Naive thymus-derived CD8-positive, alpha-beta T cell (primary cell): ENCODE measurements at regions not wholly inside any gene's neighbourhood (a gene's known extent, or its start where the extent isn't known, plus 50 kb on each side); places are given as distances from the start of the nearest gene placed in this dataset.

Experiments used
- ATAC-seq, 2 donors: fragments of 150-1000 bp; cut with Tn5 transposase in 1 of 2; sonication (Bioruptor Pico), chemical (Tn5 transposase) in 1 of 2; 1 replicate in 1 of 2; 2 replicates in 1 of 2; pipeline ENCODE4 v1.10.0; 2021; ENCODE audit warnings: mild to moderate bottlenecking in 2 of 2, moderate library complexity in 2 of 2
- POLR2A ChIA-PET: fragments of 350-600 bp; sonication (Branson Sonifier 250); formaldehyde crosslinking; loops from one replicate; lab custom pipeline; 2021; ENCODE audit warnings: antibody characterized with exemption; lab: Charles Lee
- DNase-seq, 10 donors: peaks; one replicate each; pipeline versions ENCODE4 v3.0.0 to v3.0.0-alpha.2; 2020 to 2022
- H3K27ac Mint-ChIP-seq, 10 donors: one replicate each; pipeline ENCODE4 v1.8.0; 2020 to 2022; ENCODE audit warnings: mild to moderate bottlenecking in 10 of 10, mixed read lengths in 10 of 10, moderate library complexity in 4 of 10, inconsistent platforms in 1 of 10
- H3K27me3 Mint-ChIP-seq, 5 donors: one replicate each; pipeline ENCODE4 v1.8.0; 2021 to 2022; ENCODE audit warnings: mixed read lengths in 5 of 5
- H3K36me3 Mint-ChIP-seq, 3 donors: one replicate each; pipeline ENCODE4 v1.8.0; 2020 to 2022; ENCODE audit warnings: mixed read lengths in 3 of 3, mild to moderate bottlenecking in 2 of 3, inconsistent platforms in 1 of 3
- H3K4me1 Mint-ChIP-seq, 4 donors: one replicate each; pipeline ENCODE4 v1.8.0; 2021 to 2022; ENCODE audit warnings: mixed read lengths in 4 of 4
- H3K4me3 Mint-ChIP-seq, 10 donors: one replicate each; pipeline ENCODE4 v1.8.0; 2020 to 2022; ENCODE audit warnings: mild to moderate bottlenecking in 10 of 10, mixed read lengths in 10 of 10, moderate library complexity in 6 of 10, inconsistent platforms in 1 of 10
- H3K9me3 Mint-ChIP-seq, 9 donors: one replicate each; pipeline ENCODE4 v1.8.0; 2020 to 2022; ENCODE audit warnings: mixed read lengths in 9 of 9, mild to moderate bottlenecking in 3 of 9, inconsistent platforms in 1 of 9, moderate library complexity in 1 of 9

DNA sequence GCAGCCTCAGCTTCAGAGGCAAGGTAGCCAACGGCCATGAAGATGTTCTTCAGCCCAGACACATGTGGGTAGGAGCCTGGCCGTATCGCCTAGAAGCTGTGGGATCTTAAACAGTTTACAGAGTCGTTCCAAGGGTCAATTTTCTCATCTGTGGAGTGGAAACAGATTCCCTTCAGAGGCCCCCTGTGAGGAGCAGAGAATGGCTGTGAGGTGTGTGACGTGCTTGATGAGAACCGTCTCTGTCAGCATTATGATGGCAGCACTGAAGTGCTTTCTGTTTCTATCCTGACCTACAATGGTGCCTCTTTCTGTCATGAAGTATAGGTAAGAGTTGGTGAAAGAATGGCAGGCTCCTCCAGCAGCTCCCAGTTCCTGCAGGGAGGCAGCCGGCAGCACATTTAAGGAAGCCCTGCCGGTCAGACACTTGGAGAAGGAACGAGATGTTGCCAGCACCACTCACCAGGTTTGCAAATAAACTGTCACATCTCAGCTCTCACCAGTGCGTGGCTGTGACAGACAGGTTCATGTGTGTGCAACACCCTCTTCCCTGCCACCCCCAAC is 277.3 kb downstream of the FOXO1 start:
- no peaks in the 10 kb centered on the region for H3K36me3 Mint-ChIP-seq
- H3K9me3 Mint-ChIP-seq, result peaks cover 0 to 8% (median 0%) of the 10 kb centered on the region in 9 donors
- POLR2A ChIA-PET, result interaction anchor here (0.6 to 3.4 kb wide), 14 partner anchors 42 to 706 kb away, joined by 3 to 22 read pairs (median 4); partner anchors contain the start of gene FOXO1
- H3K27ac Mint-ChIP-seq, result peak overlapping the region; percentile 96 to 100 (median 99)
- ATAC-seq (peak; percentile 71 to 77), DNase-seq (peak; percentile 14 to 74 (median 56))
- H3K27me3 Mint-ChIP-seq, result no peaks in the 10 kb centered on the region
- H3K4me1 Mint-ChIP-seq, result peaks cover 42 to 72% (median 59%) of the 10 kb centered on the region in 4 donors
- peak overlapping the region; percentile 84 to 95 (median 88) for H3K4me3 Mint-ChIP-seq

DNA sequence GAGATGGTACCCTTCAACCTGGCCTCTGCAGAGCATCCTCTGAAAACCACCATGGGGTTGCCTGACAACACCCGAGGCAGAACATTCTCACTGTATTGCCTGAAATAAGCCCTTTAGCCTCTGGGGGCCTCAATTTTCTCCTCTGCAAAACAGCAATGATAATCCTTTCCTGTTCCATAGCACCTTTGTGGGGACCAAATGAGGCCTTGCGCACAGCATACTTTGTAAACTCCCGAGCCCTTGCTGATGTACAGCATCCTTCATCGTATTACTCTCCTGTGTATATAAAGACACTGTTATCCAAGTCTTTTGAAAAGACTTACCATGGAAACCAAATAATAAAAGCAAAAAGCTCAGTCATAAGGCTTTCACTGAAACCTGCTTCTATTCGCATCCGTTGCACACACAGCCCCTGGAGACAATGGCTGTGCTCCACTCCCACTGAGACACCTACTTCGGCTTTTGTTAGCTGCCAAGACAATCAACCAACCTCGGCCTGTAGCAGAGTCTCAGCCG is 276.0 kb downstream of the FOXO1 start:
- DNase-seq (peak in 2 of 10 donors; percentile 17 to 22), ATAC-seq (no peak)
- POLR2A ChIA-PET, result no interaction called here
- Mint-ChIP-seq H3K9me3 (peaks cover 0 to 8% (median 0%) of the 10 kb centered on the region in 9 donors), H3K36me3 (no peaks in the 10 kb centered on the region), H3K4me1 (peaks cover 32 to 66% (median 48%) of the 10 kb centered on the region in 4 donors), H3K27me3 (no peaks in the 10 kb centered on the region), H3K4me3 (peak overlapping the region; percentile 31 to 65 (median 58)), H3K27ac (peak overlapping the region; percentile 41 to 98 (median 89))

DNA sequence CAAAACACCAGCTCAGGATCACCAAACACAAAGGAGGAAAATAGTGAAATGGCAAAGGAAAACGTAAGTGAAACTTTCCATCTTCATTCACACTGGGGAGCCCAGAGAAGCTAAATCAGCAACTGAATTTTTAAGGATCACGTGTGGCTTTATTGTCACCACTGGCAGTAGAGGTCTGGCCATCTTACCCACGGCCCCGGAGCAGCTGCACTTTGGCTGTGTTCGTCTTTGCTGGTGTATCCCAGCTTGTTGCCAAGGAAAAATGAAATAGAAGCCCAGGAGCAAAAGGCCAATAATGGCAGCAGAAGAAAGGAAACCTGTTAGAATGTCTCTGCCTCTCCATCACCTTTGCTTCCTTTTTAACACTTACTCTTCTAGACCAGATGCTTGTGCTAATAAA is 274.7 kb downstream of the FOXO1 start:
- H3K27me3 Mint-ChIP-seq, result no peaks in the 10 kb centered on the region
- H3K4me1 Mint-ChIP-seq, result peaks cover 27 to 56% (median 39%) of the 10 kb centered on the region in 4 donors
- H3K9me3 Mint-ChIP-seq, result peaks cover 0 to 8% (median 0%) of the 10 kb centered on the region in 9 donors
- DNase-seq (no peak), ATAC-seq (no peak)
- H3K36me3 Mint-ChIP-seq, result no peaks in the 10 kb centered on the region
- H3K4me3 Mint-ChIP-seq, result no peak overlapping the region
- peak overlapping the region in 4 of 10 donors; percentile 11 to 56 (median 45) for H3K27ac Mint-ChIP-seq
- POLR2A ChIA-PET, result interaction anchor here (0.6 kb wide), 1 partner anchor 273 kb away, joined by 5 read pairs; no protein-coding TSS in a partner anchor

DNA sequence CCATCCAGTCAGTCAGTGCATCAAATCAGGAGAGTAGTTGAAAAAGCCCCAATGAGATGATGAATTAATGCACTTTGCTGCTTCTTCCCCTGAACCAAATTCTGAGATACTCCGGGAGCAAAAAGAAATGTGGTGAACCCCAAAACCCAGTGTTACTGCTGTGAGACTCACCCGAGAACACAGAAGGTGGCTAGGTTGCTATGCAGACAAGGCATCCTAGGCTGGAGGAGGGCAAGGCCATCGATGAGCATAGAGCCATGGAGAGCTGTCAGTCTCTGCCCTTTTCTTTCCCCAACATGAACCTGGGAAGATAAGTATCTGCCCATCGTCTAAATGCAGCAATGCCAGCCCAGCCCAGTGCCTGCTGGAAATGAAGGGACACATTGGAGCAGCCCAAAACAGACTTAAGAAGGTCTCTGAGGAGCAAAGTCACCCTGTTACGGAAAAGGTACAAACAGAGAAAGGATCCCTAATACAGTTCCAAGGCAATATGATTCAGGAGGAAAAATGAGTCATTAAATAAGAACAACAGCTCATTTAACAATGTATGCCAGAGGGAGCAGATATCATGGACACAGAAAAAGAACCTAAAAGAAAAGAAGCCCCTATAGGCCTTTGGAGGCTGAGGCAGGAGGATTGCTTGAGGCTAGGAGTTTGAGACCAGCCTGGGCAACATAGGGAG is 272.0 kb downstream of the FOXO1 start:
- no peaks in the 10 kb centered on the region for H3K36me3 Mint-ChIP-seq
- no peak overlapping the region for H3K4me3 Mint-ChIP-seq
- H3K27ac Mint-ChIP-seq, result peak overlapping the region in 4 of 10 donors; percentile 3 to 77 (median 46)
- ATAC-seq (no peak), DNase-seq (no peak)
- H3K27me3 Mint-ChIP-seq, result no peaks in the 10 kb centered on the region
- peaks cover 11 to 33% (median 19%) of the 10 kb centered on the region in 4 donors for H3K4me1 Mint-ChIP-seq
- POLR2A ChIA-PET, result no interaction called here
- H3K9me3 Mint-ChIP-seq, result peaks cover 0 to 4% (median 0%) of the 10 kb centered on the region in 9 donors

DNA sequence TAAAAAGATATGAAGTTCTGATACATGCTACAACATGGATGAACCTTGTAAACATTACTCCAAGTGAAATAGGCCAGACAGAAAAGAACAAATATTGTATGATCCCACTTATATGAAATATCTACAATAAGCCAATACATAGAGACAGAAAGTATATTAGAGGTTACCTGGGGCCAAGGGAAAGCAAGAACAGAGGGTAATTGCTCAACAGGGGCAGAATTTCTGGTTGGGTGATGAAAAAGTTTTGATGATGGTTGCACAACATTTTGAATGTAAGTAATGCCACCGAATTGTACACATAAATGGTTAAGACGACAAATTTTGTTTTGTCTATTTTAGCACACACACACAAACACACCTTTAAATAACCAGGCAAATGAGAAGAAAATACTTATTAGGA is 268.4 kb downstream of the FOXO1 start:
- H3K36me3 Mint-ChIP-seq, result no peaks in the 10 kb centered on the region
- DNase-seq (no peak), ATAC-seq (no peak)
- H3K27me3 Mint-ChIP-seq, result no peaks in the 10 kb centered on the region
- H3K9me3 Mint-ChIP-seq, result peaks cover 0 to 4% (median 0%) of the 10 kb centered on the region in 9 donors
- H3K4me3 Mint-ChIP-seq, result no peak overlapping the region
- H3K4me1 Mint-ChIP-seq, result peaks cover 4 to 30% (median 24%) of the 10 kb centered on the region in 4 donors
- POLR2A ChIA-PET, result no interaction called here
- H3K27ac Mint-ChIP-seq, result no peak overlapping the region

DNA sequence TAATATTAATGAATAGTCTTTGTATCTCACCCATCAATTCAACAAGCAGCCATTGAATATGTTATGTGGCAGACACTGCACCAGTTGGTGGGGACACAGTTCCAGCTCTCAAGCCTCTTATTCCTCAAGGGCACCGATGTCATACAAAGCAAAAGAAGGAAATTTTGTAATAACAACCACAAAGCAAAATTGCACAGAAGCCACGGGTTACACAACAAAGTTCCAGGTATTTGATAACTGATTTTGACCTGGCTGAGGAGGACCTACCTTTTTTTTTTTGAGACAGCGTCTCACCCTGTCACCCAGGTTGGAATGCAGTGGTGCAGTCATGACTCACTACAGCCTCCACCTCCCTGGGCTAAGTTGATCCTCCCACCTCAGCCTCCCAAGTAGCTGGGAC is 266.7 kb downstream of the FOXO1 start:
- Mint-ChIP-seq H3K4me3 (no peak overlapping the region), H3K9me3 (peaks cover 0 to 4% (median 0%) of the 10 kb centered on the region in 9 donors), H3K36me3 (no peaks in the 10 kb centered on the region), H3K27me3 (no peaks in the 10 kb centered on the region), H3K27ac (peak overlapping the region in 1 of 10 donors; percentile 59), H3K4me1 (peaks cover 4 to 39% (median 28%) of the 10 kb centered on the region in 4 donors)
- no peak for DNase-seq
- no peak for ATAC-seq
- POLR2A ChIA-PET, result no interaction called here

DNA sequence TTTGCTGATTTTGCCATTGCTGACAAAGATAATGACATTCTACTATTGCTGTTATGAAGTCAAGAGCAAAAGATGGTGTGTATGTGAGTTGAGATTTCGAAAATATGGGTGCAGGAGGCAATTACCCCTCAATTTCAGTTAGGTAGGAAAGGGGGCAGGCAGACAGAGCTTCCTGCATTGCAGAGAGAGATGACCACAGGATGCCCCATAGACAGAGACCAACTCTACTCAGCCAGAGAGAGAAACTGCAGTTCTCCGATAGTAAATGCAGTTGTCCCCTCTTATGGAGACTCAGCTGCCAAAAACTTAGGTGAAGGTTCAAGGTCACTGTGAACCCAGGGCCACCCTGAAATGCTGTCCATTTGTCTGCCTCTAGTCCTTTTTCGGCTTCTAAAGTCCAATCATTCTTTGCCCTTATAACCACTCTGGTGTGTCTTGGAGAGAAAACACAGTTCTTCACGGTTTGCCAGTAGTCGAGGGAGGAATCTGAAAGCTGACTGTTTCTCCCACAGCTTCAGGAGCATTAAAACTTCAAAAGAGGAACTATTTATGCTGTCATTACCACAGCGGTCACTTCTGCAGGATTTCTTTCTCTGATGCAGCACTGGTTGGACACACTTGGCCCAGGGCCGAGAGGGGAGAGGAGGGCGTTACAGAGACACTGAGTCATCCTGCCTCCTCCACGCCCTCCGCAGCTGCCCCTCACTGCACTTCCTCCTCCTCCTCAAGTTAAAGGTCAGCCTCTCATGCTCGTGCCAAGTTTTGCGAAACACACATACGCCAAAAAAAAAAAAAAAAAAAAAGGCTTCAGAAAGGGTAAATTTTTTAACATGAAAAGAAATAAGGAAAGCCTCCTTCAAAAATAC is 264.3 kb downstream of the FOXO1 start:
- ATAC-seq, result peak in 1 of 2 donors; percentile 67
- Mint-ChIP-seq H3K27me3 (no peaks in the 10 kb centered on the region), H3K4me1 (peaks cover 1 to 43% (median 33%) of the 10 kb centered on the region in 4 donors), H3K27ac (peak overlapping the region in 5 of 10 donors; percentile 9 to 54 (median 37)), H3K9me3 (peaks cover 0 to 2% (median 0%) of the 10 kb centered on the region in 9 donors), H3K4me3 (peak overlapping the region; percentile 30 to 71 (median 56)), H3K36me3 (no peaks in the 10 kb centered on the region)
- DNase-seq, result peak in 2 of 10 donors; percentile 40 to 68
- POLR2A ChIA-PET, result no interaction called here

DNA sequence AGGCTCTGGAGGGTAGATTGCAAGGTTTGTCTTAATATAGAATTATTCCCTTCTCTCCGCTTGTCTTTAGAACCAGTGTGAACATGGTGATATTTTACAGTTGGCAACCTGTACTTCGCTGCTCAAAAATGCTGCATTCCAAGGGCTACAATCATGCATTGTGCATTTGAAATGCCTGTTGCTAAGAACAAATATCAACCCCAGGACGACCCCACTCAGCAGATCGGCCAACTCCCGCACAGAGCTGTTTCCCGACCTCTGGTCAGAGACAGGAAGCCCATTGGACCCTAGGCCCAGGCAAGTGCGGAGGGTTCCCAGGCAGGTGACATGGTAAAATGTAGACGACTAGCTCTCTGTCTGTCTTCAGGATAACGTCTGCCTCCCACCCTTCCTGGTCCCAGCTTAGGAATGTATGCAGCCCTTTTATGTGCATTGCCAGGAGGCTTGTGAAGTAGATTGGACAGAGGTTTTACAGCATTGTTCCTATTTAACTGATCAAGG is 263.5 kb downstream of the FOXO1 start:
- peak overlapping the region in 6 of 10 donors; percentile 9 to 63 (median 50) for H3K4me3 Mint-ChIP-seq
- no peaks in the 10 kb centered on the region for H3K36me3 Mint-ChIP-seq
- POLR2A ChIA-PET, result no interaction called here
- H3K27ac Mint-ChIP-seq, result peak overlapping the region in 5 of 10 donors; percentile 9 to 54 (median 31)
- H3K4me1 Mint-ChIP-seq, result peaks cover 1 to 41% (median 33%) of the 10 kb centered on the region in 4 donors
- H3K27me3 Mint-ChIP-seq, result no peaks in the 10 kb centered on the region
- ATAC-seq, result no peak
- DNase-seq, result no peak
- peaks cover 0 to 2% (median 0%) of the 10 kb centered on the region in 9 donors for H3K9me3 Mint-ChIP-seq

DNA sequence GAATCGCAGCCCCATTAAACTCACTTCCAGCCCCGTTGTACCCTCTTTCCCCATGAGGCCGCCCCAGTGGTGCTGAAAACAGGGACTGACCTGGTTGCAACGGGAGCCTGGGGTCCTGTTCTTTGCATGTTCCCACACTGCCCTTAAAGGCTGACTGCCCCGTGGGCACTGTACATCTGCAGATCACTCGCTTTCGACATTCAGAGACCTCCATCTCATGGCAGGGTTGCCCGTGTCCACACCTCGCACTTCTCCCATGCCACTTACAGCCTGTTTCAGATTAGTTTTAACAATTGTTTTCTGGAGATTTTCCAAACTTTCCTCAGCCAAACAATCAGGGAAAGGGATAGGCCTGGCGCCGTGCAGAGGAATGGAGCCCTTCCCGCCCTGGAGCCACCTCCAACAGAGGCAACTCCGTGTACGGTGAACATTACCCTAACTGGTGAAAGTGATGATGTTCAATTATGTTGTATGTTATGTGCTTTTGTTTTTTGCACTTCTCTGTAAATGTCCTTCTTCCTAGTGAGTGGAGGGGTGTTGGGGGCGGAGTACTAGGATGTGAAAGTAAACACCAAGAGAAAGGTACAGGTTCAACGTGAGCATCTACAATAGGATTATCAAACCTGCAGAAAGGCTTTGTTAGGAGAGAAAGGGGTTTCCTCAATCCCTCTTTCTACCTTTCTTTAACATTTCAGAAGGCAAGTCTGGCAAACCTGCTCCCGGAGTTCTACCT is 262.8 kb downstream of the FOXO1 start:
- ATAC-seq, result no peak
- Mint-ChIP-seq H3K9me3 (peaks cover 0 to 2% (median 0%) of the 10 kb centered on the region in 9 donors), H3K27ac (peak overlapping the region in 1 of 10 donors; percentile 51), H3K36me3 (no peaks in the 10 kb centered on the region), H3K4me3 (peak overlapping the region in 1 of 10 donors; percentile 41), H3K4me1 (peaks cover 1 to 41% (median 33%) of the 10 kb centered on the region in 4 donors), H3K27me3 (no peaks in the 10 kb centered on the region)
- no peak for DNase-seq
- POLR2A ChIA-PET, result no interaction called here

DNA sequence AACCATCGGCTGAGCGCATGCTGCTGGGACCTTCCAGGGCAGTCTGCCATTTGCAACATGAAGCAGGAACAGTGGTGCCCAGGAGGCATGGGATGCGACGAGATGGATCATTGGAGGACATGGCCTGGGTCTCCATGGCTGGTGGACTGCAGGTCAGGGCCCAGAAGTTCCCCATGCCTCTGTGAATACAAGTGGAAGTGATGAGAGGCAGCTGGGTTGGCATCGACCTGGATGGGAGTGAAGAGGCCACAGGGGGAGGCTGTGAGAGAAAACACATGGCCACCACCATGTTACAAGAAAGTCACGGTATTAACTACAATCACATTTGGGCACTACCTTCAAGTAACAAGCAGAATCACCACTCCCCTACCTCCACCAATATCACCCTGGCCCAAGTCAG is 262.0 kb downstream of the FOXO1 start:
- H3K4me1 Mint-ChIP-seq, result peaks cover 1 to 39% (median 35%) of the 10 kb centered on the region in 4 donors
- no peak overlapping the region for H3K4me3 Mint-ChIP-seq
- POLR2A ChIA-PET, result no interaction called here
- no peak for ATAC-seq
- H3K27me3 Mint-ChIP-seq, result no peaks in the 10 kb centered on the region
- peaks cover 0 to 3% (median 0%) of the 10 kb centered on the region in 9 donors for H3K9me3 Mint-ChIP-seq
- no peak for DNase-seq
- no peak overlapping the region for H3K27ac Mint-ChIP-seq
- no peaks in the 10 kb centered on the region for H3K36me3 Mint-ChIP-seq

DNA sequence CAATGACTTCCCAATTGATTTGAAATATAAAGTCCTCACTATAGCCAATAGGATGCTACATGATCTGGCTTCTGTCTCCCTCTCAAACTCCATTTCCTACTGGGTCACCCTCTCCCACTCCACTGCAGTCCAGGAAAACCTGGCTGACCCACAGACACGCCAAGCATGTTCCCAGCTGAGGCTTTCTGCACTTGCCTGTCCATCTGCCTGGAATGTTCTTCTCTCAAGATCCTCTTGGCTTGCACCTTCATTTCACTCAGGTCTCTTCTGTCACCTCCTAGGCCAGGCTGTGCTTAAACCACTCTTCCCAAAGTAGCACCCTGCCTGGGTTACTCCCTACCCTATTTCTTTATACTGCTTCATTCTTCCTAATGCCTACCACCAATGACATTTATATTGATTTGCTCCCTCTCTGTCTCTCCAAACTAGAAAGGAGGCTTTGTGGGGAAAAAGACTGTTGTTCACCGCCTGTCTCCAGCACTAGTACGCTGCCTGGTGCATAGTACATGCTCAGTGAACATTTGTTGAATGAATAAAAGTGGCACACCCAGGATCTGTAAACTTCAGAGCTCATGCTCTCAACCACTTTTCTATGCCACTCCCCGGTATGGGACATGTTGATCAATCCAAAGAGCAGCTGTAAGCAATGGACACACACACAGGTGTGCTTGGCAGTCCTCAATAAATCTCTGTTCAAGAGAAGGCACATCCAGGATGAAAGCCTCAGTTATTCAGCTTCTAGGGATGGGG is 261.3 kb downstream of the FOXO1 start:
- peaks cover 1 to 39% (median 35%) of the 10 kb centered on the region in 4 donors for H3K4me1 Mint-ChIP-seq
- no peak overlapping the region for H3K4me3 Mint-ChIP-seq
- H3K27me3 Mint-ChIP-seq, result no peaks in the 10 kb centered on the region
- ATAC-seq, result no peak
- POLR2A ChIA-PET, result no interaction called here
- H3K27ac Mint-ChIP-seq, result peak overlapping the region in 2 of 10 donors; percentile 11 to 33
- DNase-seq, result no peak
- H3K36me3 Mint-ChIP-seq, result peaks cover 0 to under 1% (median 0%) of the 10 kb centered on the region in 3 donors
- peaks cover 0 to 4% (median 0%) of the 10 kb centered on the region in 9 donors for H3K9me3 Mint-ChIP-seq
